HG03060 (cell line): ENCODE measurements at regions not wholly inside any gene's neighbourhood (a gene's known extent, or its start where the extent isn't known, plus 50 kb on each side); places are given as distances from the start of the nearest gene placed in this dataset.

Source experiments
- ATAC-seq: cut with Tn5 transposase; IDR thresholded peaks from one replicate; pipeline ENCODE4 v1.9.1; 2021; ENCODE audit warnings: low read depth, moderate number of reproducible peaks; ENCODE audit not compliant: unreplicated experiment

GRCh38 chr21:31395268-31395667 lies 51.2 kb upstream of the TIAM1 start:
- no peak for ATAC-seq

- ATAC-seq, result no peak
These were observed 50.2 kb upstream of the TIAM1 start for GRCh38 chr21:31394309-31394708.
